Adipocyte (in vitro differentiated cells): ENCODE measurements at regions not wholly inside any gene's neighbourhood (a gene's known extent, or its start where the extent isn't known, plus 50 kb on each side); places are given as distances from the start of the nearest gene placed in this dataset.

ENCODE experiments used
- DNase-seq: peaks from one replicate; pipeline ENCODE4 v3.0.0-alpha.2; 2015; ENCODE audit warnings: low read depth
- H3K27me3 ChIP-seq: replicated peaks from 2 replicates; pipeline ENCODE4 v1.7.0; 2013; ENCODE audit warnings: mild to moderate bottlenecking, low read length, moderate library complexity; ENCODE audit not compliant: control insufficient read depth, insufficient read depth
- H3K36me3 ChIP-seq: 2 replicates; pipeline ENCODE4 v1.7.0; 2013; ENCODE audit warnings: low read length, mild to moderate bottlenecking, moderate library complexity; ENCODE audit not compliant: control insufficient read depth, insufficient read depth, severe bottlenecking
- H3K4me1 ChIP-seq: 2 replicates; pipeline ENCODE4 v1.7.0; 2013; ENCODE audit warnings: mild to moderate bottlenecking, low read length, moderate library complexity; ENCODE audit not compliant: control insufficient read depth, insufficient read depth
- H3K4me3 ChIP-seq: 2 replicates; pipeline ENCODE4 v1.7.0; 2013; ENCODE audit warnings: mild to moderate bottlenecking, low read length, moderate library complexity
- H3K9ac ChIP-seq: 2 replicates; pipeline ENCODE4 v1.7.0; 2013; ENCODE audit warnings: mild to moderate bottlenecking, low read length, moderate library complexity
- H3K9me3 ChIP-seq: 2 replicates; pipeline ENCODE4 v1.7.0; 2013; ENCODE audit warnings: mild to moderate bottlenecking, low read length, moderate library complexity; ENCODE audit not compliant: control insufficient read depth

DNA sequence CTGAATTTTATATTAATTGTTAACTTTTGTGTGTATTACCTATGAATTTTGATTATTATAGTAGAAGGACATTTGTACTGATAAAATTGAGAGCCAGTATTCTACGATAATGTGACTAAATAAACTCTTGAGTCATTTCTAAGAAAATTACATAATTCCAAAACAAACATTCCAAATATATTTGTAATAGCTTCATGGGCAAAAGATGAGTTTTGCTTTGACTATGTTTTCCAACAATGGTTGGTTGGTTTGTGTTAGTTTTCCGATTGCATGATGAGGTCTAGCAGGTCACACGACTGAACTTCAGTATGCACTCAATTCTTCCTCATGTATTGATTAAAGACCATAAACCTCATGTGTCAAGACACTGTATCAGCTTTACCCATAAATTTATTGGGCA lies 71.7 kb upstream of the WDR75 start:
- Histone ChIP-seq H3K9me3 (no peaks in the 10 kb centered on the region), H3K36me3 (no peaks in the 10 kb centered on the region), H3K4me1 (peaks cover 40% of the 10 kb centered on the region), H3K4me3 (peak overlapping the region; percentile 37), H3K27me3 (no peaks in the 10 kb centered on the region), H3K9ac (peak overlapping the region; percentile 52)
- DNase-seq, result peak; percentile 75

- peak overlapping the region; percentile 52 for H3K9ac ChIP-seq
- H3K4me3 ChIP-seq, result peak overlapping the region; percentile 37
- no peaks in the 10 kb centered on the region for H3K36me3 ChIP-seq
- no peak for DNase-seq
- no peaks in the 10 kb centered on the region for H3K27me3 ChIP-seq
- no peaks in the 10 kb centered on the region for H3K9me3 ChIP-seq
- peaks cover 46% of the 10 kb centered on the region for H3K4me1 ChIP-seq
Observed at GRCh38 chr2:189370719-189371118, 70.6 kb upstream of the WDR75 start.

- H3K9ac ChIP-seq, result peak overlapping the region; percentile 7
- H3K36me3 ChIP-seq, result no peaks in the 10 kb centered on the region
- H3K9me3 ChIP-seq, result no peaks in the 10 kb centered on the region
- no peaks in the 10 kb centered on the region for H3K27me3 ChIP-seq
- peaks cover 50% of the 10 kb centered on the region for H3K4me1 ChIP-seq
- no peak overlapping the region for H3K4me3 ChIP-seq
- peak; percentile 57 for DNase-seq
Observed at GRCh38 chr2:189372688-189373257, 68.5 kb upstream of the WDR75 start.

DNA sequence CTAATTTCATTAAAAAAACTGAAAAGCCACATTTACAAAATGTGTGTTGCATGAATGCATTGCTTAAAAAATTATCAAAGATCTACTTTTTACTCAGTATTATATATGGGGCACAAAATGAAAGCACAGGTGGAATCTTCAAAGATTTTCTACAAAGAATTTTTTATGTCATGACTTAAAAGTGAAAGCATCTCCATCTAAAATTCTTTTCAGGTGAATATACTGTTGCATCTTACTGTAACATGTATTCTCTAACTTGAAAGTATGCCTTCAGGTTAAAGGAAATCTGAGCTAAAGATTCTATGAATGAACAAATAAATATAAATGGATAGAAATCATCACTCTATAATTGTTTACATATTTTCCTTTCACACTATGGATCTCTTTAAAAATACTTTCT lies 66.8 kb upstream of the WDR75 start:
- no peak for DNase-seq
- no peaks in the 10 kb centered on the region for H3K9me3 ChIP-seq
- H3K9ac ChIP-seq, result no peak overlapping the region
- peaks cover 51% of the 10 kb centered on the region for H3K4me1 ChIP-seq
- H3K4me3 ChIP-seq, result no peak overlapping the region
- no peaks in the 10 kb centered on the region for H3K27me3 ChIP-seq
- H3K36me3 ChIP-seq, result no peaks in the 10 kb centered on the region

DNA sequence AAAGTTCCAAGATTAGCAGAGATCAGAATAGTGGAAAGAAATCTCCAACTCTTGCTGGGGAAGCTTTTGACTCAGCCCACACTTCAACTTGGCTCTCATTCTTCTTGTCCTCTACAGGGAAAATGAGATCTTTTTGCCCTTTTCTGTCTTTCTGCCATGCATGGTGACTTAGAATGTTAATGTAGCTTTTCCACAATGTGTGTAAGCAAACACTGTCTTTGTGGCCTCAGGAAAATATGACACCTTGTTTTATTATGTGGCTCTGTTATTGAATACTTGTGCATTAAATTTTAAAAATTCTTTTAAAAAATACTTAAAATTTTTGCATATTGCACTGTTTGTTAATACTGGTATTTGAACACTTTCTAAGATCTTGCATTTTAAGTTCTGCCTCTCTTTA lies 65.4 kb upstream of the WDR75 start:
- Histone ChIP-seq H3K27me3 (no peaks in the 10 kb centered on the region), H3K4me1 (peaks cover 46% of the 10 kb centered on the region), H3K4me3 (no peak overlapping the region), H3K36me3 (no peaks in the 10 kb centered on the region), H3K9me3 (no peaks in the 10 kb centered on the region), H3K9ac (peak overlapping the region; percentile 30)
- DNase-seq, result peak; percentile 39

DNA sequence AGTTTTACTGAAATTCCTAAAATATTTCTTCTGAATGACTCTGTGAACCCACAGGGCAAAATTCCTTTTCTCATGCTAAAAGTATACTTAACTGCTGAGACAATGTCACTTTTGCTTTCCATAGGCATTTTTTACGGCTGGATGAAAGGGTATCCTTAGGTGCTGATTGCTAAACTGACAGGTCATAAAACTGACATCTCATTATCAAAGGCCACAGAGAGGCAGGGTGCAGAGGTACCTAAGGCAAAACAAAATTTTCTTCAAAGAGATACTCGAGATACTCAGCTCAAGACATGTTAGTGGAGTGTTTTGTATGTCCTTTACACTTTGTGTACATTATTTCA lies 62.0 kb upstream of the WDR75 start:
- peak; percentile 69 for DNase-seq
- H3K4me3 ChIP-seq, result peak overlapping the region; percentile 15
- no peaks in the 10 kb centered on the region for H3K9me3 ChIP-seq

GRCh38 chr2:189379731-189380261 lies 61.5 kb upstream of the WDR75 start:
- peaks cover 27% of the 10 kb centered on the region for H3K4me1 ChIP-seq
- H3K27me3 ChIP-seq, result no peaks in the 10 kb centered on the region
- DNase-seq, result peak; percentile 44
- peak overlapping the region; percentile 15 for H3K4me3 ChIP-seq
- H3K9me3 ChIP-seq, result no peaks in the 10 kb centered on the region
- peak overlapping the region; percentile 71 for H3K9ac ChIP-seq
- no peaks in the 10 kb centered on the region for H3K36me3 ChIP-seq

More for the DNA sequence above, 62.0 kb upstream of the WDR75 start:
- Histone ChIP-seq H3K4me1 (peaks cover 27% of the 10 kb centered on the region), H3K27me3 (no peaks in the 10 kb centered on the region), H3K36me3 (no peaks in the 10 kb centered on the region), H3K9ac (peak overlapping the region; percentile 71)

GRCh38 chr2:189382668-189383067 lies 58.6 kb upstream of the WDR75 start:
- peaks cover 17% of the 10 kb centered on the region for H3K4me1 ChIP-seq
- H3K9ac ChIP-seq, result no peak overlapping the region
- DNase-seq, result no peak
- H3K36me3 ChIP-seq, result no peaks in the 10 kb centered on the region
- no peak overlapping the region for H3K4me3 ChIP-seq
- no peaks in the 10 kb centered on the region for H3K9me3 ChIP-seq
- no peaks in the 10 kb centered on the region for H3K27me3 ChIP-seq

DNA sequence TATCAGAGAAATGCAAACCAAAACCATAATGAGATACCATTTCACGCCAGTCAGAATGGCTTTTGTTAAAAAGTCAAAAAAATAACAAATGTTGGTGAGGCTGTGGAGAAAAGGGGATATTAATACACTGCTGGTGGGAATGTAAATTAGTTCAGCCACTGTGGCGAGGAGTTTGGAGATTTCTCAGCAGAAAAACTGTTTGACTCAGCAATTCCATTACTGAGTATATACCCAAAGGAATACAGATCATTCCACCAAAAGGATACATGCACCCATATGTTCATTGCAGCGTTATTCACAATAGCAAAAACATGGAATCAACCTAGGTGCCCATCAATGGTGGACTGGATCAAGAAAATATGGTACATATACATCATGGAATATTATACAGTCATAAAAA lies 54.5 kb upstream of the WDR75 start:
- Histone ChIP-seq H3K36me3 (no peaks in the 10 kb centered on the region), H3K4me3 (no peak overlapping the region), H3K9me3 (no peaks in the 10 kb centered on the region), H3K27me3 (no peaks in the 10 kb centered on the region), H3K9ac (no peak overlapping the region), H3K4me1 (no peaks in the 10 kb centered on the region)
- no peak for DNase-seq

- no peak for DNase-seq
- H3K36me3 ChIP-seq, result no peaks in the 10 kb centered on the region
- H3K9me3 ChIP-seq, result no peaks in the 10 kb centered on the region
- no peak overlapping the region for H3K9ac ChIP-seq
- no peaks in the 10 kb centered on the region for H3K27me3 ChIP-seq
- H3K4me1 ChIP-seq, result peaks cover 27% of the 10 kb centered on the region
- no peak overlapping the region for H3K4me3 ChIP-seq
Observed at GRCh38 chr2:189391201-189391600, 50.1 kb upstream of the WDR75 start.
